HG02623 (cell line): ENCODE measurements at regions not wholly inside any gene's neighbourhood (a gene's known extent, or its start where the extent isn't known, plus 50 kb on each side); places are given as distances from the start of the nearest gene placed in this dataset.

ENCODE experiments used
- ATAC-seq: cut with Tn5 transposase; IDR thresholded peaks from one replicate; pipeline ENCODE4 v1.9.1; 2021; ENCODE audit warnings: moderate library complexity; ENCODE audit not compliant: unreplicated experiment

DNA sequence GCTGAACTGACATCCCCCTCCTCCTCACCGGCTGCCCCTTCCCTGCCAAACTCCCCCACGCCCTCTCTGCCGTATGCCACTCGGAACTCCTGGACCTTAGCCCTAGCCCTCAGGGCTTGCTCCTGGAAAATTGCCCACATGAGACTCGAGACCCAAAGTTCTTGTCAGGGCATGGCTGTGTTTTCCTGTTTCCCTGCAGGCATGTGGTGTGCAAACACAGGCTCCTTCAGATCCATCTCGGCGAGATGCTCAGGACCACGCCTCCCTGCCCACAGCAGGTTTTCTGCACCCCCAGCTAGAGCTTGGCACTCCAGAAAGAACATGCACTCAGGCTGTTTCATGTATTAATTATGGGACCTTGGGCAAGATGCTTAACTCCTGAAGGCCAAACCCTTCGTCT lies 1480.4 kb downstream of the BRD1 start:
- ATAC-seq, result no peak

GRCh38 chr22:48346911-48347310 lies 1480.8 kb downstream of the BRD1 start:
- no peak for ATAC-seq

- ATAC-seq, result no peak
These were observed 1481.4 kb downstream of the BRD1 start for GRCh38 chr22:48346311-48346710.

- ATAC-seq, result no peak
These were observed 1482.0 kb downstream of the BRD1 start for GRCh38 chr22:48345631-48346030.

- no peak for ATAC-seq
These were observed 1484.2 kb downstream of the BRD1 start for GRCh38 chr22:48343461-48343860.

GRCh38 chr22:48342732-48343131 lies 1484.9 kb downstream of the BRD1 start:
- no peak for ATAC-seq

GRCh38 chr22:48342016-48342415 lies 1485.7 kb downstream of the BRD1 start:
- ATAC-seq, result no peak

DNA sequence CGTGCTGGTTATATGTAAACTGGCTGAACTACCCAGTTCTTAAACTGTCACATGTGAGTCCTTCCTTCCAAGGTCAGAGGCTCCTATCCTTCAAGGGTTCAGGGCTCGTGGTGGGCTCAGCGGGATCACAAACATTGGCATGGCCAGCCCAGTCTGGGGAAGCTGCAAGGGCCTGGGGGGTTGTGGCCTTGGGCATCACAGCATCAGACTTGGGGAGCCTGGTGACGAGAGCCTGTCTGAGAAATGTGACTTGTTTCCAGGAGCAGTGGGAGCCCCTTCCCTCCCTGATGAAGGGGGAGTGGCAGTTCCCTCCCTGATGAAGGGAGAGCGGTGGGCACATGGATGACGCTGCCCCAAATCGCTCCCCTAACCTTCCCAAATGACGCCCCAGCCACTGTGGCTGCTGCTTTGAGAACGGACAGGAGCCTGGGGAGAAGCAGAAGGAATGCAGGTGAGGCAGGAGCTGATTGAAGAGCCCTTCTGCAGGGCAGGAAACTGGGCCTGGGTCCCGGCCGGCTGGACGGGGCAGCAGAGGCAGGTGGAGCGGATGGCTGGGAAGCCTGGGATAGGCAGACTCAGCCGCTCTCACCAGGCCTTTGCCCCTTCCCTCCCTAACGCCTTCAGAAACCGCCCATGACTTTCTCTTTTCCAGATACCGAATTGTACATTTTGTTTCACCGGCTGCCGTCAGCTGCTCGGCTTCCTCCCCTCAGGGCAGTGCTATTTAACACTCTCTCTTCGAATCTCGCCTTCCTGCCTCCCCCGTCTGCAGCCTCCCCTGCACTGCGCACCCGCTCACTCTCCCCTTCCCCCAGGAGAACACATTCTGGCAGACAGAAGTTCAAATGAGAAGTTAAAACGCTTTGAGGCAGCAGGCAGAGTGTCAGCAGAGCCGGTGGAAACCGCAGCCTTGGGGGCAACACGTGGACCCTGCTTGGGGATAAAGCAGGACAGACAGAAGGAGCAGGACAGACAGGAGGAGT lies 1486.7 kb downstream of the BRD1 start:
- no peak for ATAC-seq

DNA sequence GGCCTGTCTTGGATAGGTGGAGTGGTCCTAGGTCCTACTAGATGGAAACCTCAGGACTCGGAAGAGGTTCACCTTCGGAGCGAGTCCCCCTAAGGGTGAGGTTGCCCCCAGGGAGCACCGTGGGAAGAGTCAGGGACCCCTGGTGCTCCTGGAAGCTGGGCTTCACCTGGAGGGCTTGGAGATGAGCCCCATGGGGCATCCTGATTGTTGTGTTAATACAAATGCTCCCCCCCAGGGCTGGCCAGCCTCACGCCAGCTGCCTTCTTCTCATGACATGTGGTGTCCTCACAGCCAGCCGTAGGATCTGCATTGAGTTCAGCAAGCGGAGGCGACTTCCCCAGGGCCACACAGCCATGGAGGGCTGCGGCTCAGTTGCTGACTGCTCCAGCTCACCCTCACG lies 1487.5 kb downstream of the BRD1 start:
- ATAC-seq, result no peak

DNA sequence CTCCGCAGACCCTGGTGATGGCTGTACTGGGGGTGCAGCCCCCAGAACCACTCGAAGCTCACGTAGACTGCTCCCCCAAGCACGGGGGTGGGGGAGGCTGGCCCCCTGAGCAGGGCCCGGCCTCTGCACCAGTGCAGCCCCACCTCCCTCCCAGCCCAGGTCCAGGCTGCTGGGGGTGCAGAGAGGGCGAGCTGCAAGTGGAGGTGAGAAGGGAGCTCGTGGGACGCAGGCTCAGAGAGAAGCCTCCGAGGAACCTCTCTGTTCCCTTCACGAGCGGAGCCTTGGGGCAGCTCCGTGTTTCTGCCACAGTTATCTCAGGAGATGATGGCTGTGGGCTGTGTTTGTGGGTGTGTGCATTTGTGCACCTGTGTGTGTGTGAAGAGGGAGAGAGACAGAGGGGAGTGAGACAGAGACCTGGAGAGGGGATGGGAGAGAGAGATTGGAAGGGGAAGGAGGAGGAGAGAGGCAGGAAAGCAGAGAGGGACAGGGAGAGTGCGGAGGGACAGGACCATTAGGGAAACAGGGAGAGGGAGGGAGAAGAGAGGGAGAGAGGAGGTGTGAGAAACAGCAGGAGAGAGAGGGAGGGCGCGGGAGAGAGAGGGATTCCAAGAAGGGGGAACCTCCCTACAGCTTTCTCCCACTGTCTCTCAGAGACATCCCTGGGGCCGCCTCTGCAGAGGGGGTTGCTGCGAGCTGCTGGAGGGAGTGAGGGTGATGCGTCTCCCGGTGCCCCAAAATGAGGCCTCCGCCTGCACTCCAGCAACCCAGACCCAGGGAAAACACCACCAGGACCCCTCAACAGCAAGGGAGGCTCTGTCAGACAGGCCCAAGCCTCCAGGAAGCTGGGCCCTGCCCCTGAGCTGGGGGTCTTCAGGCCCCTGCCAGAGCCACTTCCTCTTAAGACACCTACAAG lies 1488.6 kb downstream of the BRD1 start:
- no peak for ATAC-seq

DNA sequence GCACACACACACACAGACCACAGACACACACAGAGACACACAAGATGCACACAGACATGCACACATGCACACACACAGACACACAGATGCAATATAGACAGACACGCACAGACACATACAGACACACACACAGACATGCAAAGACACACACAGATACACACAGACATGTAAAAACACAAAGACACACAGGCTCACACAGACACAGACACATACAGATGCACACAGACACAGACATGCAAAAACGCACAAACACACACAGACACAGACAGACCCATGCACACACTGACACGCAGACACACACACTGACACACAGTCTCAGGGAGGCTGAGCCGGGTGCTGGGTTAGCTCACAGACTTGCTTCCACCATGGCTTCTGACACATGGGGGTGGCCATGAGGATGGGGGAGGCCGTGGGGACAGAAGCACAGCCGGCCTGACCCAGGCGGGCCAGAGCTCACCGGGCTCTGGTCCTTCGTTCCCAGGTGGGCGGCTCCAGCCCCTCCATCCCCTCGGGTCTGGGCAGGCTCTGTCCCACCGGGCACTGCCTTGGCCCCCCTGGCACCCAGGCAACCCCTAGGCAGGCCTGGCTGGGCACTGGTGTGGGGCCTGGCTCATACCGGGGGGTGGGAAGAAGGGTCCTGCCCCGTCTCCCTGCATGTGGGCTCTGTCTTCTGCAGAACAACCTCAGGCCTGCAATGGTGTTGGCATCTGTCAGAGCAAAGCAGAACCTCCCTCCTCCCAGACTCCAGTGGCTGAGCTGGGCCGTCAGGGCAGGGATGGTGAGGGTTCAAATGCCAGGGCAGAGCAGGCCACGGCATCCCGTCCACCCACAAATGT lies 1489.5 kb downstream of the BRD1 start:
- no peak for ATAC-seq

- ATAC-seq, result no peak
These were observed 1491.2 kb downstream of the BRD1 start for GRCh38 chr22:48336339-48337060.

DNA sequence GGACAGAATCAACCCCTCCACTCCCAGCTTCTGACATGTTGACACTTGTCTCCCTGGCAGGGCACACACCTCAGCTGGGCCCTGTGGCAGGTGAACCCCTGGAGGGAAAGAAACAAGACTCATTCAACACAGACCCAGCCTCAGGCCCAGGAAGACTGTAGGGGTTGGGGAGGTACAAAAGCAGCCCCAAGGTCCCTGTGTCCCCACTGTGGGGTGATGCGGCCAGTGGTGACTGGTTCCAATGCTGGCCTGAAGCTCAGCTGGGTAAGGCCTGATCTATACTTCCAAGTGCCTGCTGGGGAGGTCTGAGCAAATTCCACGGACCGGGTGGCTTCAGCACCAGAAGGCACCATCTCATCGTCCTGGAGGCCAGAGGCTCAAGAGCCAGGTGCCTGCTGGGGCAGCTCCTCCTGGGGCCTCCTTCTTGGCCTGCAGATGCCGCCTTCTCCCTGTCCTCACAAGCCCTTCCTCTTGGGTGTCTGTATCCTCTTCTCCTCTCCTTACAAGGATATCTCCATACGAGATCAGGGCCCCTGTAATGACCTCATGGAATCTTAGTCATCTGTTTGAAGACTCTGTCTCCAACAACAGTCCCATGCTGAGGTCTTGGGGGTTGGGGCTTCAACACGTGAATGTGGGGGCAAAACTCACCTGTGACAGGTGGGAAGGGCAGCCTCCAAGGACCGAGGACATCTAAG lies 1492.1 kb downstream of the BRD1 start:
- ATAC-seq, result no peak

- no peak for ATAC-seq
These were observed 1492.7 kb downstream of the BRD1 start for GRCh38 chr22:48334971-48335370.

GRCh38 chr22:48333816-48334735 lies 1493.6 kb downstream of the BRD1 start:
- ATAC-seq, result no peak

DNA sequence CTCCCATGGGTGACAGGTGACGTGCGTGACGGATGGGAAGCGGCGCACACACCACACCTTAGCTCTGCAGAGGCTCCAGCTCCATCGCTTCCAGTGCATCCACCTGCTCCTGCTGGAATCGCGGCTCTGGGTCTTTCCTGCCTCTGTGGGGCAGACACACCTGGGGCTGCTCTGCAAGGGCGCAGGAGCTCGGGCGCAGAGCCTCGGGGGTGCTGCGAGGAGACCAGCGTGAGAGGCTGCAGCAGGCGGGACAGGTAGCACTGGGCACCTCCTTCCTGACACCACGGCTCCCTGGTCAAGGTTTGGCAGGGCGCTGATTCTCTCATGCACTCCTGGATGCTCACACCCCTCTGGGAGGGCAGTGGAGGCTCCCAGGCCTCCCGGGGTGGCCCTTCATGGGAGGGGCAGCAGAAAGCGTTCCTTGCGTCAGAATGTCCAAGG lies 1494.3 kb downstream of the BRD1 start:
- ATAC-seq, result no peak

DNA sequence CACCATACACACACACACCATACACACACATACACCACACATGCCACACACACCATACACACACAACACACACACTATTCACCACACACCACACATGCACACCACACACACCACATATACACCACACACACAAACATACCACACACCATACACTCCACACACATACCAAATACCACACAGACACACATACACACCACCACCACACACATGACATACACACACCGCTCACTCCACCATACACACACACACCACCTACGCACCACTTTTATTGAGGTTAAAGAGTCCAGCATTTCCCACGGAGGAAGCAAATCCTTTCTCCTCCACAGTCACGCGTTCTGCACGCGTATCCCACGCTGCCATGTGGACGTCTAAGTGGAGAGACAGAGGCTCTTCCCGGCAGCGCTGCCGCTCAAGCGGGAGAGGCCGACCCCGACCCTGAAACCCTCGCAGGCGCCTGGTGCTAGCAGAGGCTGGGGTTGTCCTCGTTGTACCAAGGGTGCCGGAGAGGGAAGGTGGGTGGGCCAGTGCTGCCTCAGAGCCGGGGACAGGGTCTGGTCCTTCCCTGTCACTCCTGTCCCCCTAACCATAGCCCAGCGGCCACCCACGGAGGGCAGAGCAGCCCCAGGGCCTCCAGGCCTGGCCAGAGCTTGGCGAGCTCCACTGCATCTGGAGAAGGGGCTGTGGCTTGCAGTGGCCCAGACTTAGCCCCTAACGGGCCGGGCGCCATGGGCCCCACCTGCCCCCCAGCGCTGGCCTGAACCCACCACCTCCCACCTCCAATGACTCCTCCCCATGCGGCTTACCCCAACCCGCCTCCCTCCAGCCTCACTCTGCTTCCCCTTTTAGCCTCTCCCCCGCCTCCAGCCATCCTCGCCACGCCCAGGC lies 1495.0 kb downstream of the BRD1 start:
- ATAC-seq, result no peak
